Glutamatergic neuron (in vitro differentiated cells): ENCODE measurements at regions not wholly inside any gene's neighbourhood (a gene's known extent, or its start where the extent isn't known, plus 50 kb on each side); places are given as distances from the start of the nearest gene placed in this dataset.
"Not testable (repeated sequence)": the region's sequence is repeated elsewhere in the genome, so short reads cannot be mapped to it uniquely, and the experiment has no call there.

Experiments
- DNase-seq: peaks from one replicate; pipeline ENCODE4 v3.0.0; 2022
- H3K27ac Mint-ChIP-seq: one replicate; pipeline ENCODE4 v1.8.0; 2020; ENCODE audit warnings: mild to moderate bottlenecking, mixed read lengths, inconsistent platforms; ENCODE audit not compliant: unreplicated experiment
- H3K27me3 Mint-ChIP-seq: one replicate; pipeline ENCODE4 v1.8.0; 2020; ENCODE audit warnings: mild to moderate bottlenecking, moderate library complexity, mixed read lengths, inconsistent platforms; ENCODE audit not compliant: unreplicated experiment
- H3K36me3 Mint-ChIP-seq: one replicate; pipeline ENCODE4 v1.8.0; 2020; ENCODE audit warnings: mild to moderate bottlenecking, mixed read lengths, inconsistent platforms; ENCODE audit not compliant: unreplicated experiment
- H3K4me1 Mint-ChIP-seq: one replicate; pipeline ENCODE4 v1.8.0; 2020; ENCODE audit warnings: mild to moderate bottlenecking, low read depth, mixed read lengths, inconsistent platforms; ENCODE audit not compliant: unreplicated experiment
- H3K4me3 Mint-ChIP-seq: one replicate; pipeline ENCODE4 v1.8.0; 2020; ENCODE audit warnings: mild to moderate bottlenecking, mixed read lengths, inconsistent platforms; ENCODE audit not compliant: unreplicated experiment
- H3K9me3 Mint-ChIP-seq: one replicate; pipeline ENCODE4 v1.8.0; 2020; ENCODE audit warnings: mild to moderate bottlenecking, moderate library complexity, mixed read lengths, inconsistent platforms; ENCODE audit not compliant: unreplicated experiment
- CTCF ChIP-seq: fragments of 200-600 bp; sonication (generic); IDR thresholded peaks from one replicate; pipeline ENCODE4 v1.5.0; 2021; ENCODE audit not compliant: partially characterized antibody, unreplicated experiment

GRCh38 chr9:78707080-78707479 lies 410.2 kb downstream of the PSAT1 start:
- Mint-ChIP-seq H3K4me3 (no peak overlapping the region), H3K9me3 (peaks cover 2% of the 10 kb centered on the region), H3K27me3 (no peaks in the 10 kb centered on the region), H3K4me1 (no peaks in the 10 kb centered on the region), H3K27ac (no peak overlapping the region), H3K36me3 (no peaks in the 10 kb centered on the region)
- TF ChIP-seq CTCF: no peak
- no peak for DNase-seq

- no peak overlapping the region for H3K27ac Mint-ChIP-seq
- H3K4me1 Mint-ChIP-seq: no peaks in the 10 kb centered on the region
- no peaks in the 10 kb centered on the region for H3K36me3 Mint-ChIP-seq
These were observed 410.6 kb downstream of the PSAT1 start for GRCh38 chr9:78707481-78707991.

GRCh38 chr9:78712903-78713613 lies 416.1 kb downstream of the PSAT1 start:
- Mint-ChIP-seq H3K27ac (no peak overlapping the region), H3K9me3 (no peaks in the 10 kb centered on the region), H3K4me3 (no peak overlapping the region), H3K27me3 (no peaks in the 10 kb centered on the region), H3K4me1 (peaks cover 5% of the 10 kb centered on the region), H3K36me3 (no peaks in the 10 kb centered on the region)
- no peak for TF ChIP-seq CTCF
- DNase-seq: no peak

More at GRCh38 chr9:78707481-78707991, 410.6 kb downstream of the PSAT1 start:
- H3K4me3 Mint-ChIP-seq: no peak overlapping the region
- no peak for TF ChIP-seq CTCF
- DNase-seq: no peak
- no peaks in the 10 kb centered on the region for H3K27me3 Mint-ChIP-seq
- H3K9me3 Mint-ChIP-seq: peaks cover 2% of the 10 kb centered on the region

- Mint-ChIP-seq H3K4me1 (peaks cover 5% of the 10 kb centered on the region), H3K9me3 (no peaks in the 10 kb centered on the region), H3K4me3 (no peak overlapping the region), H3K27ac (no peak overlapping the region), H3K27me3 (no peaks in the 10 kb centered on the region), H3K36me3 (no peaks in the 10 kb centered on the region)
- TF ChIP-seq CTCF: no peak
- DNase-seq: no peak
These were observed 416.9 kb downstream of the PSAT1 start for GRCh38 chr9:78713614-78714405.

GRCh38 chr9:78714576-78714975 lies 417.7 kb downstream of the PSAT1 start:
- Mint-ChIP-seq H3K36me3 (no peaks in the 10 kb centered on the region), H3K4me3 (no peak overlapping the region), H3K27ac (no peak overlapping the region), H3K27me3 (no peaks in the 10 kb centered on the region), H3K9me3 (no peaks in the 10 kb centered on the region), H3K4me1 (peaks cover 5% of the 10 kb centered on the region)
- no peak for DNase-seq
- TF ChIP-seq CTCF: no peak

- not testable (repeated sequence) for H3K27ac Mint-ChIP-seq, H3K4me3 Mint-ChIP-seq, H3K4me1 Mint-ChIP-seq, DNase-seq, H3K36me3 Mint-ChIP-seq, H3K9me3 Mint-ChIP-seq, H3K27me3 Mint-ChIP-seq
These were observed 422.1 kb downstream of the PSAT1 start for GRCh38 chr9:78719029-78719428.
